ENCODE measurements at regions not wholly inside any gene's neighbourhood (a gene's known extent, or its start where the extent isn't known, plus 50 kb on each side); places are given as distances from the start of the nearest gene placed in this dataset.

GRCh38 chr18:38996056-38996455, 1430.5 kb upstream of the CELF4 start:
- H3K4me2 ChIP-seq, result no peak overlapping the region
- TF ChIP-seq ZNF331 (CRISPR knock-in tag; IDR thresholded peaks at IDR 0.05; ENCODE audit: low read depth), result no peak
- no peak for TF ChIP-seq POLR2AphosphoS5 (IDR thresholded peaks at IDR 0.05; ENCODE audit: low read depth)
- no peak for TF ChIP-seq EZH2phosphoT487 (IDR thresholded peaks at IDR 0.05; ENCODE audit: unreplicated experiment)
- TF ChIP-seq STAT1 (IDR thresholded peaks at IDR 0.05; ENCODE audit: unreplicated experiment), result no peak
- no peak for TF ChIP-seq EZH2 (IDR thresholded peaks at IDR 0.05; ENCODE audit: low read depth, unreplicated experiment)
- no peak for TF ChIP-seq ZNF462 (CRISPR knock-in tag; IDR thresholded peaks at IDR 0.05)
- TF ChIP-seq CREB1 (CRISPR knock-in tag; IDR thresholded peaks at IDR 0.05; ENCODE audit: low read depth), result no peak
- DNase-seq (ENCODE audit: low spot score), result no peak
- Mint-ChIP-seq H3K9me3 (no peaks in the 10 kb centered on the region), H3K36me3 (ENCODE audit: low read depth) (no peaks in the 10 kb centered on the region), H3K27ac (no peak overlapping the region), H3K4me3 (no peak overlapping the region), H3K27me3 (ENCODE audit: insufficient read depth, low read depth, poor library complexity) (no peaks in the 10 kb centered on the region), H3K4me1 (no peaks in the 10 kb centered on the region)
- no peaks in the 10 kb centered on the region for H3K79me2 ChIP-seq (replicated peaks; ENCODE audit: insufficient read depth)
- no peak overlapping the region for H3K4me3 ChIP-seq
- H3K27me3 ChIP-seq (ENCODE audit: insufficient read depth), result no peaks in the 10 kb centered on the region
- H3K9me2 ChIP-seq (ENCODE audit: insufficient read depth), result peaks cover 4% of the 10 kb centered on the region; the same call in 1 of the 2 replicates
- no peak overlapping the region for H3K27ac ChIP-seq (ENCODE audit: low read depth)
- no peaks in the 10 kb centered on the region for H3F3A ChIP-seq (replicated peaks; ENCODE audit: low read depth)
- H3K36me3 ChIP-seq (ENCODE audit: insufficient read depth), result 0 out of 2 replicates have a peak, but pooled peaks cover under 1% of the 10 kb centered on the region
- ATAC-seq, result no peak
- no peak overlapping the region for H2AFZ ChIP-seq
- H4K20me1 ChIP-seq (replicated peaks; ENCODE audit: insufficient read depth), result no peaks in the 10 kb centered on the region
- H3K4me1 ChIP-seq (ENCODE audit: insufficient read depth), result no peaks in the 10 kb centered on the region

- Histone ChIP-seq H4K20me1 (replicated peaks; ENCODE audit: insufficient read depth) (no peaks in the 10 kb centered on the region), H3F3A (replicated peaks; ENCODE audit: low read depth) (no peaks in the 10 kb centered on the region), H3K27me3 (ENCODE audit: insufficient read depth) (no peaks in the 10 kb centered on the region), H3K4me3 (no peak overlapping the region), H3K27ac (ENCODE audit: low read depth) (no peak overlapping the region), H3K79me2 (replicated peaks; ENCODE audit: insufficient read depth) (no peaks in the 10 kb centered on the region), H3K4me1 (ENCODE audit: insufficient read depth) (no peaks in the 10 kb centered on the region), H3K9me2 (ENCODE audit: insufficient read depth) (no peaks in the 10 kb centered on the region), H3K4me2 (no peak overlapping the region), H3K36me3 (ENCODE audit: insufficient read depth) (0 out of 2 replicates have a peak, but pooled peaks cover 5% of the 10 kb centered on the region), H2AFZ (no peak overlapping the region)
- no peak for ATAC-seq
- H3K4me1 Mint-ChIP-seq, result no peaks in the 10 kb centered on the region
- H3K4me3 Mint-ChIP-seq, result no peak overlapping the region
- H3K27me3 Mint-ChIP-seq (ENCODE audit: insufficient read depth, low read depth, poor library complexity), result no peaks in the 10 kb centered on the region
- no peaks in the 10 kb centered on the region for H3K36me3 Mint-ChIP-seq (ENCODE audit: low read depth)
- no peak for DNase-seq (ENCODE audit: low spot score)
- no peak overlapping the region for H3K27ac Mint-ChIP-seq
- 0 out of 3 replicates have a peak, but pooled peaks cover 3% of the 10 kb centered on the region for H3K9me3 Mint-ChIP-seq
- TF ChIP-seq CTCF (conservative IDR thresholded peaks at IDR 0.05; ENCODE audit: low read depth in 2 of 2), result no peak
- TF ChIP-seq STAT1 (IDR thresholded peaks at IDR 0.05; ENCODE audit: unreplicated experiment), result no peak
- TF ChIP-seq ZNF114 (CRISPR knock-in tag; IDR thresholded peaks at IDR 0.05), result no peak
- no peak for TF ChIP-seq POLR2AphosphoS5 (IDR thresholded peaks at IDR 0.05; ENCODE audit: low read depth)
- TF ChIP-seq ETS1 (IDR thresholded peaks at IDR 0.05), result no peak
- no peak for TF ChIP-seq ZNF331 (CRISPR knock-in tag; IDR thresholded peaks at IDR 0.05; ENCODE audit: low read depth)
- TF ChIP-seq JUNB (IDR thresholded peaks at IDR 0.05; ENCODE audit: unreplicated experiment), result no peak
Observed at GRCh38 chr18:38993342-38993741, 1427.7 kb upstream of the CELF4 start.

All from GM23338 (cell line).